WTC11 (cell line): ENCODE measurements at regions not wholly inside any gene's neighbourhood (a gene's known extent, or its start where the extent isn't known, plus 50 kb on each side); places are given as distances from the start of the nearest gene placed in this dataset.

ENCODE experiments used
- ATAC-seq: fragments of 200-7000 bp; cut with Tn5 transposase; 2 replicates; pipeline ENCODE4 v1.10.0; 2021; ENCODE audit warnings: mild to moderate bottlenecking, moderate library complexity
- CTCF ChIA-PET: fragments of 300-600 bp; sonication (Branson Sonifier 250); formaldehyde crosslinking; loops from one replicate; lab custom pipeline; 2021; ENCODE audit warnings: antibody characterized with exemption; lab: Charles Lee
- POLR2A ChIA-PET: fragments of 350-600 bp; sonication (Branson Sonifier 250); formaldehyde crosslinking; loops from one replicate; lab custom pipeline; 2021; ENCODE audit warnings: antibody characterized with exemption; lab: Charles Lee
- DNase-seq: peaks from one replicate; pipeline ENCODE4 v3.0.0; 2021; ENCODE audit warnings: low spot score
- H3K27ac Mint-ChIP-seq: 2 replicates; pipeline ENCODE4 v1.8.0; 2021; ENCODE audit warnings: mixed read lengths
- H3K27me3 Mint-ChIP-seq: 2 replicates; pipeline ENCODE4 v1.8.0; 2021; ENCODE audit warnings: low read depth, mild to moderate bottlenecking, moderate library complexity, mixed read lengths
- H3K36me3 Mint-ChIP-seq: 2 replicates; pipeline ENCODE4 v1.8.0; 2021; ENCODE audit warnings: mixed read lengths
- H3K4me1 Mint-ChIP-seq: 2 replicates; pipeline ENCODE4 v1.8.0; 2022; ENCODE audit warnings: mixed read lengths
- H3K4me3 Mint-ChIP-seq: 2 replicates; pipeline ENCODE4 v1.8.0; 2021; ENCODE audit warnings: mild to moderate bottlenecking, moderate library complexity, mixed read lengths
- H3K9me3 Mint-ChIP-seq: 2 replicates; pipeline ENCODE4 v1.8.0; 2021; ENCODE audit warnings: mixed read lengths
- ETV6 ChIP-seq: sonication (generic); formaldehyde crosslinking; IDR thresholded peaks from 2 replicates; pipeline ENCODE4 v1.8.1; 2022; ENCODE audit warnings: mild to moderate bottlenecking, missing genetic modification reagents
- SP1 ChIP-seq: sonication (generic); formaldehyde crosslinking; conservative IDR thresholded peaks from 2 replicates; pipeline ENCODE4 v1.8.1; 2022; ENCODE audit warnings: missing genetic modification reagents
- ZBTB21 ChIP-seq: sonication (generic); formaldehyde crosslinking; IDR thresholded peaks from 2 replicates; pipeline ENCODE4 v1.8.1; 2023; ENCODE audit warnings: mild to moderate bottlenecking, missing genetic modification reagents, borderline replicate concordance
- TF ChIP-seq, protein P1 (sequence below): sonication (generic); formaldehyde crosslinking; IDR thresholded peaks from 2 replicates; pipeline ENCODE4 v1.8.0; 2022; ENCODE audit warnings: missing genetic modification reagents
- TF ChIP-seq, protein P2 (sequence below): sonication (generic); formaldehyde crosslinking; IDR thresholded peaks from 2 replicates; pipeline ENCODE4 v1.8.1; 2022; ENCODE audit warnings: low read depth, mild to moderate bottlenecking, moderate library complexity, missing genetic modification reagents, borderline replicate concordance
- TF ChIP-seq, protein P3 (sequence below): sonication (generic); formaldehyde crosslinking; IDR thresholded peaks from 2 replicates; pipeline ENCODE4 v1.8.1; 2023; ENCODE audit warnings: mild to moderate bottlenecking, missing genetic modification reagents, borderline replicate concordance
- TF ChIP-seq, protein P4 (sequence below): fragments of 250-450 bp; sonication (Bioruptor Pico); IDR thresholded peaks from 2 replicates; pipeline ENCODE4 v2.1.2; 2022; ENCODE audit warnings: mild to moderate bottlenecking, moderate library complexity
- TF ChIP-seq, protein P5 (sequence below): sonication (generic); formaldehyde crosslinking; IDR thresholded peaks from 2 replicates; pipeline ENCODE4 v1.8.1; 2022; ENCODE audit warnings: mild to moderate bottlenecking, missing genetic modification reagents, moderate library complexity, borderline replicate concordance
- TF ChIP-seq, protein P6 (sequence below): sonication (generic); formaldehyde crosslinking; IDR thresholded peaks from 2 replicates; pipeline ENCODE4 v1.8.0; 2023; ENCODE audit warnings: mild to moderate bottlenecking, missing genetic modification reagents
- TF ChIP-seq, protein P7 (sequence below): sonication (generic); formaldehyde crosslinking; IDR thresholded peaks from 2 replicates; pipeline ENCODE4 v1.8.1; 2023; ENCODE audit warnings: mild to moderate bottlenecking, moderate library complexity, missing genetic modification reagents
- TF ChIP-seq, protein P8 (sequence below): sonication (generic); formaldehyde crosslinking; IDR thresholded peaks from 2 replicates; pipeline ENCODE4 v1.8.0; 2022; ENCODE audit warnings: mild to moderate bottlenecking, missing genetic modification reagents

DNA sequence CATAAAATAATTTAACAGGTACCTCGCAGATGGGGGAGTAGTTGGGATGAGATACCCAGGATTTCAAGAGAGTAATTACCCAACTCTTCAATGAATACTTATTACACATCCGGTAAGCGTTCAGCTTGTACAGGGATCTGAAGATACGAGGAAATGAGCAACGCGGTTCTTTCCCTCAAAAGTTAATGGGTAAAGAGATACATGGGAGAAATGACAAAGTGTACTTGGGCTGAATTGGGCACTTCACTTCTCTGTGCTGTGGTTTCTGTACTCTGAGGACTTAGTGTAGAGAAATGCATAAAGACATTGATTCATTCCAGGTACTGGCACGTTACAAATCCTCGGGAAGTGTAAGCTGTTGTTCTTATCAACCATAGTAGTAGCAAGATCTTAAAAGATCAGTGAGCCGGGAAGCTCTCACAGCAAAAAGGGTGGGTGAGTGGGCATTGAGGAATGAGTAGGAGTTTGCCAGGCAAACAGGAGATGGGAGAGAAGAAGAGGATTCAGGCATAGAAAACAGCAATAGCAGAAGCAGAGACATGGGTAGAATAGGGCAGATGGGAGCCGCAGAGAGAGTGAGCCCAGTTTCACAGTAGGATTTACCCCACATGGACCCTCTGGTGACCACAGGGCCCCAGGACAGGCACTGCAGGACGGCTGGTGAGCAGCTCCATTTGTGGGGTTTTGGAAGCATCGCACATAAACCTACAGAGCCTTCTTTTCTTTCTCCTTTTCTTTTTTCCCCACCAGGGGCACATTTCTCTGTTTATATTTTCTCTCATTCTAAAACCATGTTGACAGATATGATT, 304.3 kb upstream of the PITRM1 start (continued):
- TF ChIP-seq, protein P1, sequence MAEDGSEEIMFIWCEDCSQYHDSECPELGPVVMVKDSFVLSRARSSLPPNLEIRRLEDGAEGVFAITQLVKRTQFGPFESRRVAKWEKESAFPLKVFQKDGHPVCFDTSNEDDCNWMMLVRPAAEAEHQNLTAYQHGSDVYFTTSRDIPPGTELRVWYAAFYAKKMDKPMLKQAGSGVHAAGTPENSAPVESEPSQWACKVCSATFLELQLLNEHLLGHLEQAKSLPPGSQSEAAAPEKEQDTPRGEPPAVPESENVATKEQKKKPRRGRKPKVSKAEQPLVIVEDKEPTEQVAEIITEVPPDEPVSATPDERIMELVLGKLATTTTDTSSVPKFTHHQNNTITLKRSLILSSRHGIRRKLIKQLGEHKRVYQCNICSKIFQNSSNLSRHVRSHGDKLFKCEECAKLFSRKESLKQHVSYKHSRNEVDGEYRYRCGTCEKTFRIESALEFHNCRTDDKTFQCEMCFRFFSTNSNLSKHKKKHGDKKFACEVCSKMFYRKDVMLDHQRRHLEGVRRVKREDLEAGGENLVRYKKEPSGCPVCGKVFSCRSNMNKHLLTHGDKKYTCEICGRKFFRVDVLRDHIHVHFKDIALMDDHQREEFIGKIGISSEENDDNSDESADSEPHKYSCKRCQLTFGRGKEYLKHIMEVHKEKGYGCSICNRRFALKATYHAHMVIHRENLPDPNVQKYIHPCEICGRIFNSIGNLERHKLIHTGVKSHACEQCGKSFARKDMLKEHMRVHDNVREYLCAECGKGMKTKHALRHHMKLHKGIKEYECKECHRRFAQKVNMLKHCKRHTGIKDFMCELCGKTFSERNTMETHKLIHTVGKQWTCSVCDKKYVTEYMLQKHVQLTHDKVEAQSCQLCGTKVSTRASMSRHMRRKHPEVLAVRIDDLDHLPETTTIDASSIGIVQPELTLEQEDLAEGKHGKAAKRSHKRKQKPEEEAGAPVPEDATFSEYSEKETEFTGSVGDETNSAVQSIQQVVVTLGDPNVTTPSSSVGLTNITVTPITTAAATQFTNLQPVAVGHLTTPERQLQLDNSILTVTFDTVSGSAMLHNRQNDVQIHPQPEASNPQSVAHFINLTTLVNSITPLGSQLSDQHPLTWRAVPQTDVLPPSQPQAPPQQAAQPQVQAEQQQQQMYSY (CRISPR knock-in tag) = no peak
- TF ChIP-seq, protein P2, sequence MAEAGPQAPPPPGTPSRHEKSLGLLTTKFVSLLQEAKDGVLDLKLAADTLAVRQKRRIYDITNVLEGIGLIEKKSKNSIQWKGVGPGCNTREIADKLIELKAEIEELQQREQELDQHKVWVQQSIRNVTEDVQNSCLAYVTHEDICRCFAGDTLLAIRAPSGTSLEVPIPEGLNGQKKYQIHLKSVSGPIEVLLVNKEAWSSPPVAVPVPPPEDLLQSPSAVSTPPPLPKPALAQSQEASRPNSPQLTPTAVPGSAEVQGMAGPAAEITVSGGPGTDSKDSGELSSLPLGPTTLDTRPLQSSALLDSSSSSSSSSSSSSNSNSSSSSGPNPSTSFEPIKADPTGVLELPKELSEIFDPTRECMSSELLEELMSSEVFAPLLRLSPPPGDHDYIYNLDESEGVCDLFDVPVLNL (CRISPR knock-in tag) = no peak
- TF ChIP-seq, protein P3, sequence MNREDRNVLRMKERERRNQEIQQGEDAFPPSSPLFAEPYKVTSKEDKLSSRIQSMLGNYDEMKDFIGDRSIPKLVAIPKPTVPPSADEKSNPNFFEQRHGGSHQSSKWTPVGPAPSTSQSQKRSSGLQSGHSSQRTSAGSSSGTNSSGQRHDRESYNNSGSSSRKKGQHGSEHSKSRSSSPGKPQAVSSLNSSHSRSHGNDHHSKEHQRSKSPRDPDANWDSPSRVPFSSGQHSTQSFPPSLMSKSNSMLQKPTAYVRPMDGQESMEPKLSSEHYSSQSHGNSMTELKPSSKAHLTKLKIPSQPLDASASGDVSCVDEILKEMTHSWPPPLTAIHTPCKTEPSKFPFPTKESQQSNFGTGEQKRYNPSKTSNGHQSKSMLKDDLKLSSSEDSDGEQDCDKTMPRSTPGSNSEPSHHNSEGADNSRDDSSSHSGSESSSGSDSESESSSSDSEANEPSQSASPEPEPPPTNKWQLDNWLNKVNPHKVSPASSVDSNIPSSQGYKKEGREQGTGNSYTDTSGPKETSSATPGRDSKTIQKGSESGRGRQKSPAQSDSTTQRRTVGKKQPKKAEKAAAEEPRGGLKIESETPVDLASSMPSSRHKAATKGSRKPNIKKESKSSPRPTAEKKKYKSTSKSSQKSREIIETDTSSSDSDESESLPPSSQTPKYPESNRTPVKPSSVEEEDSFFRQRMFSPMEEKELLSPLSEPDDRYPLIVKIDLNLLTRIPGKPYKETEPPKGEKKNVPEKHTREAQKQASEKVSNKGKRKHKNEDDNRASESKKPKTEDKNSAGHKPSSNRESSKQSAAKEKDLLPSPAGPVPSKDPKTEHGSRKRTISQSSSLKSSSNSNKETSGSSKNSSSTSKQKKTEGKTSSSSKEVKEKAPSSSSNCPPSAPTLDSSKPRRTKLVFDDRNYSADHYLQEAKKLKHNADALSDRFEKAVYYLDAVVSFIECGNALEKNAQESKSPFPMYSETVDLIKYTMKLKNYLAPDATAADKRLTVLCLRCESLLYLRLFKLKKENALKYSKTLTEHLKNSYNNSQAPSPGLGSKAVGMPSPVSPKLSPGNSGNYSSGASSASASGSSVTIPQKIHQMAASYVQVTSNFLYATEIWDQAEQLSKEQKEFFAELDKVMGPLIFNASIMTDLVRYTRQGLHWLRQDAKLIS (CRISPR knock-in tag) = no peak
- no peak for TF ChIP-seq ZBTB21 (CRISPR knock-in tag)
- TF ChIP-seq, all 79 proteins: peak for 0

DNA sequence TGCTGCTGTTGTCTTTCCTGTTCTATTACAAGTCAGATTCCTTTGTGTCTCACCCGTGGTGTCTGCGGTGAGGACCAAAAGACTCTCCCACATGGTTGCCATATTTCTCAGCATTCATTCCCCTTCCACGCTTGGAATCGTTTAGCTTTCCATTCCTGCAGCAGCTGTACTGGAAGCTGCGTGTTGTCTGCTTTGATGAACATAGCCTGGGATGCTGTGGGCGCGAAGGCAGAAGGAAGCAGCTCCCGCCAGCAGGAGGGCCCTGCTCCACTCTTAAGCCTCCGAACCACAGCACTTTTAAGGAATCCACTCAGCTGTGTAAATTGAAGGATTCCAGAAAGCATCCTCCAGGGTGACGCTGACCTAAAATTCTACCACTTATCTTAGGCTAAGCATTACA, 303.6 kb upstream of the PITRM1 start:
- peaks cover 9% of the 10 kb centered on the region; the same call in 1 of the 2 replicates for H3K9me3 Mint-ChIP-seq
- DNase-seq (no peak), ATAC-seq (no peak)
- no peaks in the 10 kb centered on the region for H3K27me3 Mint-ChIP-seq
- peaks cover 24% of the 10 kb centered on the region for H3K4me1 Mint-ChIP-seq
- no peak overlapping the region for H3K4me3 Mint-ChIP-seq
- no peak overlapping the region for H3K27ac Mint-ChIP-seq
- ChIA-PET CTCF (no interaction called here), POLR2A (no interaction called here)
- no peaks in the 10 kb centered on the region for H3K36me3 Mint-ChIP-seq
- no peak for TF ChIP-seq SP1 (CRISPR knock-in tag)
- TF ChIP-seq, protein P4, sequence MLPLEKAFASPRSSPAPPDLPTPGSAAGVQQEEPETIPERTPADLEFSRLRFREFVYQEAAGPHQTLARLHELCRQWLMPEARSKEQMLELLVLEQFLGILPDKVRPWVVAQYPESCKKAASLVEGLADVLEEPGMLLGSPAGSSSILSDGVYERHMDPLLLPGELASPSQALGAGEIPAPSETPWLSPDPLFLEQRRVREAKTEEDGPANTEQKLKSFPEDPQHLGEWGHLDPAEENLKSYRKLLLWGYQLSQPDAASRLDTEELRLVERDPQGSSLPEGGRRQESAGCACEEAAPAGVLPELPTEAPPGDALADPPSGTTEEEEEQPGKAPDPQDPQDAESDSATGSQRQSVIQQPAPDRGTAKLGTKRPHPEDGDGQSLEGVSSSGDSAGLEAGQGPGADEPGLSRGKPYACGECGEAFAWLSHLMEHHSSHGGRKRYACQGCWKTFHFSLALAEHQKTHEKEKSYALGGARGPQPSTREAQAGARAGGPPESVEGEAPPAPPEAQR (CRISPR knock-in tag) = no peak
- TF ChIP-seq, protein P5, sequence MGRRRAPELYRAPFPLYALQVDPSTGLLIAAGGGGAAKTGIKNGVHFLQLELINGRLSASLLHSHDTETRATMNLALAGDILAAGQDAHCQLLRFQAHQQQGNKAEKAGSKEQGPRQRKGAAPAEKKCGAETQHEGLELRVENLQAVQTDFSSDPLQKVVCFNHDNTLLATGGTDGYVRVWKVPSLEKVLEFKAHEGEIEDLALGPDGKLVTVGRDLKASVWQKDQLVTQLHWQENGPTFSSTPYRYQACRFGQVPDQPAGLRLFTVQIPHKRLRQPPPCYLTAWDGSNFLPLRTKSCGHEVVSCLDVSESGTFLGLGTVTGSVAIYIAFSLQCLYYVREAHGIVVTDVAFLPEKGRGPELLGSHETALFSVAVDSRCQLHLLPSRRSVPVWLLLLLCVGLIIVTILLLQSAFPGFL (CRISPR knock-in tag) = no peak
- TF ChIP-seq, protein P6, sequence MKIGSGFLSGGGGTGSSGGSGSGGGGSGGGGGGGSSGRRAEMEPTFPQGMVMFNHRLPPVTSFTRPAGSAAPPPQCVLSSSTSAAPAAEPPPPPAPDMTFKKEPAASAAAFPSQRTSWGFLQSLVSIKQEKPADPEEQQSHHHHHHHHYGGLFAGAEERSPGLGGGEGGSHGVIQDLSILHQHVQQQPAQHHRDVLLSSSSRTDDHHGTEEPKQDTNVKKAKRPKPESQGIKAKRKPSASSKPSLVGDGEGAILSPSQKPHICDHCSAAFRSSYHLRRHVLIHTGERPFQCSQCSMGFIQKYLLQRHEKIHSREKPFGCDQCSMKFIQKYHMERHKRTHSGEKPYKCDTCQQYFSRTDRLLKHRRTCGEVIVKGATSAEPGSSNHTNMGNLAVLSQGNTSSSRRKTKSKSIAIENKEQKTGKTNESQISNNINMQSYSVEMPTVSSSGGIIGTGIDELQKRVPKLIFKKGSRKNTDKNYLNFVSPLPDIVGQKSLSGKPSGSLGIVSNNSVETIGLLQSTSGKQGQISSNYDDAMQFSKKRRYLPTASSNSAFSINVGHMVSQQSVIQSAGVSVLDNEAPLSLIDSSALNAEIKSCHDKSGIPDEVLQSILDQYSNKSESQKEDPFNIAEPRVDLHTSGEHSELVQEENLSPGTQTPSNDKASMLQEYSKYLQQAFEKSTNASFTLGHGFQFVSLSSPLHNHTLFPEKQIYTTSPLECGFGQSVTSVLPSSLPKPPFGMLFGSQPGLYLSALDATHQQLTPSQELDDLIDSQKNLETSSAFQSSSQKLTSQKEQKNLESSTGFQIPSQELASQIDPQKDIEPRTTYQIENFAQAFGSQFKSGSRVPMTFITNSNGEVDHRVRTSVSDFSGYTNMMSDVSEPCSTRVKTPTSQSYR = no peak
- no peak for TF ChIP-seq ETV6 (CRISPR knock-in tag)
- TF ChIP-seq, protein P7, sequence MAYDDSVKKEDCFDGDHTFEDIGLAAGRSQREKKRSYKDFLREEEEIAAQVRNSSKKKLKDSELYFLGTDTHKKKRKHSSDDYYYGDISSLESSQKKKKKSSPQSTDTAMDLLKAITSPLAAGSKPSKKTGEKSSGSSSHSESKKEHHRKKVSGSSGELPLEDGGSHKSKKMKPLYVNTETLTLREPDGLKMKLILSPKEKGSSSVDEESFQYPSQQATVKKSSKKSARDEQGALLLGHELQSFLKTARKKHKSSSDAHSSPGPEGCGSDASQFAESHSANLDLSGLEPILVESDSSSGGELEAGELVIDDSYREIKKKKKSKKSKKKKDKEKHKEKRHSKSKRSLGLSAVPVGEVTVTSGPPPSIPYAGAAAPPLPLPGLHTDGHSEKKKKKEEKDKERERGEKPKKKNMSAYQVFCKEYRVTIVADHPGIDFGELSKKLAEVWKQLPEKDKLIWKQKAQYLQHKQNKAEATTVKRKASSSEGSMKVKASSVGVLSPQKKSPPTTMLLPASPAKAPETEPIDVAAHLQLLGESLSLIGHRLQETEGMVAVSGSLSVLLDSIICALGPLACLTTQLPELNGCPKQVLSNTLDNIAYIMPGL = no peak
- TF ChIP-seq, protein P8, sequence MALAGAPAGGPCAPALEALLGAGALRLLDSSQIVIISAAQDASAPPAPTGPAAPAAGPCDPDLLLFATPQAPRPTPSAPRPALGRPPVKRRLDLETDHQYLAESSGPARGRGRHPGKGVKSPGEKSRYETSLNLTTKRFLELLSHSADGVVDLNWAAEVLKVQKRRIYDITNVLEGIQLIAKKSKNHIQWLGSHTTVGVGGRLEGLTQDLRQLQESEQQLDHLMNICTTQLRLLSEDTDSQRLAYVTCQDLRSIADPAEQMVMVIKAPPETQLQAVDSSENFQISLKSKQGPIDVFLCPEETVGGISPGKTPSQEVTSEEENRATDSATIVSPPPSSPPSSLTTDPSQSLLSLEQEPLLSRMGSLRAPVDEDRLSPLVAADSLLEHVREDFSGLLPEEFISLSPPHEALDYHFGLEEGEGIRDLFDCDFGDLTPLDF (CRISPR knock-in tag) = no peak
